HG02678 (cell line): ENCODE measurements at regions not wholly inside any gene's neighbourhood (a gene's known extent, or its start where the extent isn't known, plus 50 kb on each side); places are given as distances from the start of the nearest gene placed in this dataset.

Source experiments
- ATAC-seq: cut with Tn5 transposase; IDR thresholded peaks from one replicate; pipeline ENCODE4 v1.9.1; 2021; ENCODE audit warnings: mild to moderate bottlenecking, moderate library complexity; ENCODE audit not compliant: unreplicated experiment

DNA sequence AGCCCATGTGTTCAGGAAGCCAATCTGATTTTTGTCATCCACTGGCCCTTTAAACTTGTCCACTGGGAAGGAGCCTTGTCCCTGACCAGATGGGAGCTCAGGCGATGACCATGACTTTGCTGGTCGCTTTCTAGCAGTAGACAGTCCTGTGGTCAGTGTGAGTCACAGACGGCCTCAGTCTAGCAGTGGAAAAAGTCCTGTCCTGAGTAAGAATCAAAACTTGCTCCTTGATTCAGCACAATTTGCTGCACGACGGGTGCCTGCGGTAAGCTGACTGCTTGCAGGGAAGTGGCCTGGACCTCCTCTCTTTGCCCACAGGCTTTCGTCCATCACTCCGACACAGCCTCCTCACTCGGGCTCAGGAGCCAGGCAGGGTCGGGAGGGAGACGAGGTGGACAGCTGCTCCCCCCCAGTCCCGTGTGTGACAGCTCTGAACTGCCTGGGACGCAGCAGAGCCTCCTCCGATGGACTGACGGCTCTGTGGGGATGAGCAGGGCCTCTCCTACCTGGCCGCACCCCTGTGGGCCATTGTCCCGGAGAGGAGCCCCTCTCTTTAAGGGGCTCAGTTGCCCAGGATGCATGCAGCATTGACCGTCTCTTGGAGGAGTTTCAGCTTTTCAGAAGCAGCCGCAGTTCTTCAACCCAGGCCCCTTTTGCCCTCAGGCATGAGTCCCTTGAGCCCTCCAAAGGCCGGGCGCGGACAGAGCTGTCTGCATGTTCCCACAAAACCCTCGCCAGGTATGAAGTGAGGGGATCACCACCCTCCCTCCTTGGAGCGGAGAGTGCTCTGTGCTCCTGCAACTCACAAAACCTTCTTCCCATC lies 209.2 kb downstream of the ANKRD60 start:
- ATAC-seq, result no peak

DNA sequence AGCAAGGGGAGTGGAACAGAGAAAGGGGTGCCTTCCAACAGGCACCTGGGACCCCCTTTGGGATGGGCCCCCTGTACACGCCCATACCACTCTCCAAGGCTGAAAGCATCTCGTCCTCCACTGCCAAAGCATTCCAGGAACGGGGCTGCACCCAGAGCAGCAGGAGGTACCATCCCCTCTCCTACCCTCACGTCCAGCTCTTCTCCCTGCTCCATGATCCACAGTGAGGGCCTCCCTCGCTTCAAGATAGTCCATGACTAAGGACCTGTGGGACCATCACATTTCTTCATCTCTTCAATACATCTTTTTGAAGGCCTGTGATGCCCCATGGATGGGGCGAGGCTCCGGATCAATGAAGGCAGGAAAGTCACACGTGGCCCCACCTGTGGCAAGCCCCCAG lies 209.9 kb downstream of the ANKRD60 start:
- no peak for ATAC-seq

DNA sequence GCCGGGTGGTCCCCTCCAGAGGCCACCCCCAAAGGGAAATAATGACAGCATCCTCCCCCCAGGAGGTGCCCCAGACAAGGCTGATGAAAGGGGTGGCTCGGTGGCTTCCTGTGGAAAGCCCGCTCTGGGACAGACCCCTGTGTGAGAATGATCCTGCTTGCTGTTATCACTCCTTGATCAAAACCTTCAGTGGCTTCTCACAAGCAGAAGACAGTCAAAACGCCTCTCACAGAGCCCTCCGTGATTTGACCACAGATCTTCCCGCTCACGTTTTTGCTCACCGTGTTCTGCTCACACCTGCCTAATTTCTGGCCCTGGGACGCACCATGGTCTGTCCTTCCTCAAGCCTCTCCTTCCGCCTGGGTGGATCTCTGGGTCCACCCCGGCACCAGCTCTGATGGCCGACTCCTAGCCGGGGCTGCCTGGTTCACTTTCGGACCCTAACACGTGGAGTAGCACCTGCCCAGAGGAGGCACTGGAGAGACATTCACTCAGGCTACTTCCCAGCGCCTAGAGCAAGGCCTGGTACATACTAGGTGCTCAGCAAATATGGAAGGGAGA lies 210.4 kb downstream of the ANKRD60 start:
- no peak for ATAC-seq

DNA sequence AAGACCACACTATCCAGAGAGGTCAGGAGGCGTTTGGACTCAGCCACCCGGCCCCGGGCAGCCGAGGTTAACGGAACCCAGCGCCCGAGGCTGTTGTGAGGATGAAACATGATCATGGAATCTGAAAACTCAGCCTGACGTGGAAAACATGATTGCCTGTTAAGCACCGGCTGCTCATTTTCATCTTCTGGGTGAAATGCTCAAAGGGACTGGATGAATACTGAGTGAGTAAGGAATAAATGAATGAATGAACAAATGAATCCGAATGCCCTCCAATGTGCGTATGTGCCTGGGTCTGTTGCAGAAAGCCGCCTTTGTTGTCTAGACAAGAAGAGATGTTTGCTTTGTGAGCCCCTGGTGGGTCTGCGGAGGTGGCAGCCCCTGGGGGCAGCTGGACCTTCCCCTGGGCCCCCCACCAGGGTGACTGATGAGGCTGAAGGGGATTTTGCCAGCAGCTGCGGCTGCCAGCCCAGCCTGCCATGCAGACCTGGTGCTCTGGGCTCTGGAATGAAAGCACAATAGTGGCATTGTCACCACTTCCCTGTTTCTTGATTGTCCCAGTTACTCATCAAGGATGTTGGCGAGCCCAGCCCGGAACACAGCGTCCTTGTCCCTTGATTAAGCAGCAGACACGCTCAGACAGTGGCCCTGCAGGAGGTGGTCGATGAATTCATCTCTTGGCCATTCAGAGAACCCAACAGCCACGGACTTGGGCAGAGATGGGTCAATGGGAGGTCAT lies 211.1 kb downstream of the ANKRD60 start:
- no peak for ATAC-seq

DNA sequence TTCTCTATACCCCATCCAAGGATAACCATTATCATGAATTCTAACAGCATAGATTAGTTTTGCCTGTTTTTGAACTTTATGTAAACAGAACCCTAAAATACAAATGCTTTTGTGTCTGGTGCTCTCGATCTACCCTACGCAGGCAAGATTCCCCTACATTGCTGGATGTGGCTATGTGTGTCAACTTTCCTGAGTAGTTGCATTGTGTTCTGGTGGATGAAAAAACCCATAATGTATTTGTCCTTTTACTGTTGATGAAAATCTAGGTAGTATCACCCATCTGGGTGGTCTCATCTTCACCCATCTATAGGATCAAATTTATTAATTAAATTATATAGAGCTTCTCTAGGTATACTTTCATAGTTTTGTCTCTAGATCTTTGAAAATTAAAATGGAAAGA lies 211.7 kb downstream of the ANKRD60 start:
- no peak for ATAC-seq

DNA sequence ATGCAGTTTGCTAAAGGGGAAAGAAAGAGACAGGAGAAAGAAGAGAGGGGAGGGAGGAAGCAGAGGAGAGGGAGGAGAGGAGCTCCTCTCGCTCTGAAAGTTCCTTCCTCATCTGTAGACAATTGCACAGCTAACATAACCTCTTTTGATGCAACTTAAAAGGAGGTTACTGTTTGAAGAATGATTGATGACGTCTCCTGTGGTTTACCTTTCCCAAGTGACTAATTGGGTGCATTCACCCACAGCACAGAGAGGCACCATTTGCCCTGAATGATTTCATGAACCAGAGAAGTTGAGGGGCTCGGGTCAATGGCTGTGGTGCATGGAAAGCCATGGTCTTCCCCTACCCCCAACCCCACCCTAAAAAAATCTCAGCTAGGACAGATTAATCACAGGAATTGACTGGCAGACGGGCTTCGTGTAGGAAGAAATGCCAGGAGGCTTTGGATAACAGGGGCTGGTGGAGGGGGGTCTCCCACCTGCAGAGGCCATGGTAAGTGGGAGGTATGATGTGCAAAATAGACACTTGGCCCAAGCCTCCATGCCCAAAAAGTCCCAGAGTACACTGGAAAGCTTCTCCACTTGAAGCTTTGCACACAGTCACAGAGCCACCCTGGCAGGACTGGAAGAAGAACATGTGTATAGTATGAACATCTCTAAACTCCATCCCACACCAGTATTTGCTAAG lies 213.7 kb downstream of the ANKRD60 start:
- no peak for ATAC-seq

DNA sequence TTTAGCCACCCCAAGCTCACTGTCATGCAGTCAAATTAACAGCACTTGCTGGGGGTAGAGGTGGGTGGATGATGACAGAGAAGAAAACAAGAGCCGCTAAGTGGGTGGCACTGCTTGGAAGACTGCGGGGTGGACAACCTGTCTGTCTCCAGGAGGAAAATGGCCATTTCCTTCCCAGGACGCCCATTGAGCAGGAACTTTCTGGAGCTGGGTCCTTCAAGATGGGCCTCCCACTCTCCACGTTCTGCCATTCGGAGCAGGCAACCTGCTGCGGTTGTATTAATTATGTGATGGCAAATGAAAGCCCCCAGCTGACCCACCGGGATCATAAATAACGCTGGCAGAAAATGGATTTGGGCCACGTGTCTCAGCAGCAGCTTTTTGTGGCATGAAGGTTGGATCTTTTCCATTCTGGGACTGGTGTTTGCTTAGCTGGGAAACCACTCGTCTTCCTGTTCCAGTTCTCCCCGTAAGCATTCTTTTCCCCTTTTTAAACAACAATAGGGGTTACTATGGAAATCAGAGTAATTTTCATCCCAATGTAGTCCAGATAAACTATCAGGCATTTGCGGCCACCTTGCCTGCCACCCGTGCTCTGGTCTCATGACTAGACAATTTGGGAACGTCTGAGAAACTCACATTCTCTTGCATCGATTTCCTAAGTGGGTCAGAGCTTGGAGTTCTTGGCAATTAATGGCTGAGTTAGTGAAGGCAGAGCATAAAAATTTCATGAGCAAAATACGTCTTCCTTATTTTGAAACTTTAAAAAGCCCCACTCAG lies 215.5 kb downstream of the ANKRD60 start:
- ATAC-seq, result no peak

DNA sequence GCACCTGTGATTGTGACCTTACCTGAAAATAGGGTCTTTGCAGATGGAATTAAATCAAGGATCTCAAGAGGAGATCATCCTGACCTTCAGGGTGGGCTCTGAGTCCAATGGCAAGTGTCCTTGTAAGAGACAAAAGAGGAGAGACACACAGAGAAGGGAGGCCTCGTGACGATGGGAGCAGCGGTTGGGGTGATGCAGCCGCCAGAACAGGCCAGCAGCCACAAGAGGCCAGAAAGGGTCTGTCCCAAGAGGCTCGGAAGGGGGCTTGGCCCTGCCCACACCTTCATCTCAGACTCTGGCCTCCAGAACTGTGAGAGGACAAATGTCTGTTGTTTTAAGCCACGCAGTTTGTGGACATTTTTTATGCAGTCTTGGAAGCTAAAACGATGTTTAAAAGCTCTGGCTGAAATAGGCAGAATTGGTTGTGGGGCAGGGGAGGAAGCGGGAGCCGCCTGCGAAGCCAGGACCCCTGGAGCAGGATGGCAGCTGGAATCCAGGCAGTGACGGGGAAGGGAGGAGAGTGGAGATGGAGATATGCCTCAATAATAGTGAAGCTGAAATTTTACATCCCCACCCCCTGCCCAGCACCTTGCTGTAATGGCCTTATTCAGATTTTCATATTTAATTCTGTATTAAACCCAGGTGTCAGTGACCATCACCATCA lies 216.4 kb downstream of the ANKRD60 start:
- no peak for ATAC-seq

DNA sequence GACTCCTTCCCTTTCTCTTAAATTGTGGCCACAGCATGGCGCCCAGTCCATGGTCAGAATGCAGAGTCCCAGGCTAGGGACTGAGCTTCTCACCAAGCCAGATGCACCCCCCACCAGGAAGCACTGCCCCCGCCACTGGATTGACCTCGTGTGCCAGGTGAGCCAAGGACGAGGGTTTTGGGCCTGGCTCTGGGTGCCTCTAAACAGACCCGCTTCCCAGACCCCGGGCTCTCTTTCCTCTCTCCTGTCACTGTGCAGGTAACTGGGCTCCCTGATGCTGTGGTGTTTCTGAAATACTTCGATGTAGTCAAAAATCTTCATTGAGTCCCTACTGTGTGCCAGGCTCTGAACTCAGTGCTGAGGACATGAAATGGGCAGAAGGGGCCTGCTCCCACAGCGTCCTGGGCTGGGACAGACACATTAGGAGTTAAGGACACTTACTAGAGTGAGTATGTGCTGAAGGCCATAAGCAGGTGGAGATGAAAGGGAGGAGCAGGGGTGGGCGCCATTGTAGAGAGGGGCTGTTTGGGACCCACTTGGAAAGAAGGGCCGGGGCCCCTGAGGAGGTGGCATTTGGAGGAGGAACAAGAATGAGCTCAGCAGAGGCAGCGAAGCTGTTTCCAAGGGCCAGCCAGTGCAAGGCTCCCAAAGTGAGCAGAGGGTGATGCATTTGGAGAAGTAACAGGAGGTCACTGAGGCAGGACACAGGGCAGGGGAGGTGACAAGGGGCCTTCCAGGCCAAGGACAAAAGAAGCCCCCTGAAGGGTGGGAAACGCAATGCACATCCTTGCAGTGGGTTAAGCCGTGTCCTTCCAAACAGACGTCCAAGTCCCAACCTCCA lies 217.1 kb downstream of the ANKRD60 start:
- no peak for ATAC-seq

DNA sequence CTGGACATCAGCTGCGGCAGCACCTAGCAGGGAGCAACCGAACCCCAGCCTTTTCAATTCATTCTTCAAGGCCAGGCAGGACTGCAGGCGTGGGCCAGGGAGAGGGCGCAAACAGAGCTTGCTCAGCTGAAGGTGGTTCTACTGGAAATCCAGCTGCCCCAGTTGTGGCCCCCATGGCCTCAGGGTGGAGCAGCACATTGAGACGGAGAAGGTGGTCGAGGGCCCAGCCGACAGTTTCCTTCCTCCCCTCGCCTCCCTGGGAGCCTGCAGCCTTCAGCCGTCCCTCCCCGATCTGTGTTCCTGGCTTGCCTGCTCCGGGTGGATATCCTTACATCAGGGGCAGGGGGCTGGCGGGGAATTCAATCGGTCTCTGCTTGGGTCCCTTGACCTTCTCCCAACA lies 217.8 kb downstream of the ANKRD60 start:
- no peak for ATAC-seq

DNA sequence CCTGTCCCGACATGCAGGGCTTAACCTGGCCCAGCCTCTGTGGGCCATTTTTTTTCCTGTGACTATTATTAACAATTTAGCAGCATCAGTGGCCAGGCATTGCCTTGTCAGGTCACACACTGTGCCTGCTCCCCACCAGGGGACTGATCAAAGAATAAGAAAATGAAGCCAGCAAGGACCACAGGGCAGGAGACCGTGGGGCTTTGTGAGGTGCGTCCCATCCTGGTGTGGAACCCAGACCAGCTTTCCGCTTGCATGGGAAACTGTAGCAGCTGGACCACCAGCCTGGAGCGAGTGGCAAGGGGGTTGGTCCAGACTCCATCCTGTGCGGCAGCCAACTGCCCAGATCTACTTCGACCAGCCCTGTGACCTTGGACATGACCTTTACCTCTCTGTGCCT lies 218.3 kb downstream of the ANKRD60 start:
- ATAC-seq, result no peak

DNA sequence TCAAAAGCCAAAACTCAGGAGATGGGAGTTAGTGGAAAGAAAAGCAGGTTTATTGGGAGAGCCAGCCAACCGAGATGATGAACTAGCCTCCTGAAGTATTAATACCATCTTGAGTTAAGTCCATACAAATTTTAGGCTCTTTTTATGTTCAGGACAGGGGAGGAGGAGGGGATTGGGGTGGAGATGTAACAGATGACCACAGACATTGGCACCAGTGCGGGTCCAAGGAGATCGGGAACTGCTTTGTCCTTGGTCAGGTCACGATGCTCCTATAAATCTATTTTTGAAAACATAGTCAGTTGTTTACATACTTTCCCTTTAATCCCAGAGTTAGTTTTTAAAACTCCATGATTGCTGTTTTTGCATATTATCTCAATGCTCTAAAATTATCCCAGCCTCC lies 219.6 kb downstream of the ANKRD60 start:
- no peak for ATAC-seq

DNA sequence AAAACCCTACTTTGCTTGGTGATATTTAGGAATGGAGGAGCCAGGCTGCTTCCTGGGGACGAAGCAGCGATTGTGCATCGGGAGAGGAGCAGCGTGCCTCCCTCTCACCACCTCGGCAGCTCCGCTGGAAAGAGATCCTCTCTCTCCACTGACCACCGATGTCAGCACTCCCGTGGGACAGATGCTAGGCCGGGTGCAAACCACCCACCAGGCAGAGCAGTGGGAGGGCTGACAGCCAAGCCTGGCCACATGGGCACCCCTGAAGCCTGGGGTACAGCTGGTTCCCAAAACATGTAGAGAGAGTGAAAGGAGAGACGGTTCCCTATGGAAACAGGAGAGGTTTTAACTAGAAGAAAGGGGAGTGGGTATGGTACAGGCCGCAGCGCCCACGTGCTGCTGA lies 220.0 kb downstream of the ANKRD60 start:
- ATAC-seq, result no peak

DNA sequence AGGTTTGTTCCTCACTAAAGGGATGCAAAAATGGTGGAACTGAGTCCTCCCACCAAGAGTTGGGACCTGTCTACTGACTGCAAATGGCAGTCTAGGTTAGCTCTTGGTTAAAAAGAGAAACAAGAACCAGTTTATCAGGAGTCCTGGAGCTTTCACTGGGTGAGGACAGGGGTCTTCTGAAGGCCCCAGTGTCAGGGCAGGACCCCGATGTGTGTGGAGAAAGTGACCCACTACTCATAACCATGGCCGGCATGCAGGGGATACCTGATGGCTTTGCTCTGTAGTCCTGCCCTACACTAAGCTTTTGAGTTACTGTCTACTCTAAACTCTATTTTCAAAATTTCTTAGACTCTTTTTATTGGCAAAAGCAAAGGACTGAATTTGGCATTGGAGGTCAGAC lies 220.5 kb downstream of the ANKRD60 start:
- ATAC-seq, result no peak

DNA sequence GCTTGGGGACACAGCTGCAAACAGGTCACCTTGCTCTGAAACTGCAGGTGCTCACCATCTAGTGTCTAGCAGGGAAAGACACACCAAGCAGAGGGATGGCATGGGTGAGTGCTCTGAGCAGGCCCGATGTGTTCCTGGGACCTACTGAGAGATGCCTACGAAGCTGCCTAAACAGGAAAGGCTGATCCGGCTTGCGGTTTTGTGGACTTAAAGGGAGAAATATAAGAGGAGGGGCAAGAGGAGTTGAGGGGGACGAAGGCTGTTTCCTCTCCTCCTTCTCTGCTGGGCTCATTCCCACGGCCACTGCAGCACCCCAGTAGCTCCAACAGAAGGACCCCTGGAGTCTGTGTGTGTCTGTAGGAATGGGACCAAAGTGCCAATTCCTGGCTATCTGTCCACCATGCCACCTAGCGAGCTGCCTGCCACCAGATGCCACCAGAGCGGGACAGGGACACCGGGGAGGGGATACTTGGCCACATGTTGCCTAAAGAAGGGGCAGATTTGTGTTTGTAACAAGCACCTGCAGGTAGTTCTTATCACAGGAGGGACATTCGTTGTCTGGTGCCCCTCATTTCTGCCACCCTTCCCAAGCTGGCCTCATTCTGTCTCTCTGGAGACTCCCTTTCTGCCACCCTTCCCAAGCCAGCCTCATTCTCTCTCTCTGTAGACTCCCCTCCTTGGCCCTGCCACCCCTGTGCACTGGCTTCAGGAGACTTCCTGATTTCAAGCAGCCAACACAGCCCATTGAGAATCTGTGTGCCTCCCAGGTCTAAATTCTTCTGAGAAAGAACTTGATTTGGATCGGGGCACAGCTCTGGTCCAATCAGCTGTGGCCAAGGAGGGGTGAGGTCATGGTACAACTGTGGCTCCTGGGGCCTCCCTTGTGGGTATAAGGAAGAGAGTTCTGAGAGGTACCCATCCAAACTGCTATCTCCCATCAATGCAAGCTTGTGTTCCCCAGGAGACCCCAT lies 221.8 kb downstream of the ANKRD60 start:
- no peak for ATAC-seq

DNA sequence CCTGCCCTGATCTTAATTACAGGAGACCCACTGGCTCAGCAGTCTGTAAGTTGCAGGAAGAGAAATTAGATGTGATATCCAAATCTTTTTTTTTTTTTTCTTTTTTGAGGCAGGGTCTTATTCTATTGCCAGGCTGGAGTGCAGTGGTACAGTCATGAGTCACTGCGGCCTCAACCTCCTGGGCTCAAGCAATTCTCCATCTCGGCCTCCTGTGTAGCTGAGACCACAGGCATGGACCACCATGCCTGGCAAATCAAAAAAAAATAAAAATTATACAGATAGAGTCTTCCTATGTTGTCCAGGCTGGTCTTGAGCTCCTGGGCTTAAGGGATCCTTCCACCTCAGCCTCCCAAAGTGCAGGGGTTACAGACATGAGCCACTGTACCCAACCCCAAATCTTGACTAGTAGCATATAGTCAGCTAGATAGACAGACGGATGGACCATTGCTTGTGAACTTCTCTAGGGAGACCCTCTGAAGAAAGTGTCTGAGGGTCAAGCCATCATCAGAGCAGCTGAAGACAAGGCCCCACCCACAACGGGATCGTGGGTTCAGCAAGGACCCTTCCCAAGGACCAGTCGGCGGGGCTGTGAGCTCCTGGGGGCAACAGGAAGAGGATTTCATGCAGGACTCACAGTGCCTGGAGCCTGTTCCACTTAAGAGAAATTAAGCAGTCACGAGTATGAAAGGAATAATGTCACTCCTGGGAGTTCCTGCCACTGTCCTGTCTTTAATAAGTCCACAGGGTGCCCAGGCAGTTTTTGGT lies 222.7 kb downstream of the ANKRD60 start:
- ATAC-seq, result no peak

DNA sequence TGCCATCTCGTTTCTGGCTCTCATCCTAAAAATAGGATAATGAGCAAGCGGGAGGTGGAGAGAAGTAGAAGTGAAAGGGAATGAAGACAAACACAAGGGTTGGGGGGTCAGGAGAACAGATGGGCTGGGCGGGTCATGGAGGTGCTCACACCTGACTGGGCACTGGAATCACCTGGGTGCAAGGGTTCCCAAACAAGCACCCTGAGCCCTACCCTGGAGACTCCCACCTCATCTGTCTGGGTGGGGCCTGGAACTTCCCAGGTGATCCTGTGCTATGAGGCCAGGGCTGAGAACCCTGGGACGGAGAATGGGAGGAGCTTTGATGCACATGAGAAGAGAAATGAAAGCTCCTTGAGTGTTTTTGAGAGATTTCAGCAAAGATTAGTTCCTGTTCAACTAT lies 223.6 kb downstream of the ANKRD60 start:
- no peak for ATAC-seq
